Stimulated activated naive CD8-positive, alpha-beta T cell treated with anti-CD3 and anti-CD28 coated beads, Interleukin-15, Interleukin-2, amounts not matched to agents 100 ng/mL and 50 ng/mL, for 24 hours (primary cell): ENCODE measurements at regions not wholly inside any gene's neighbourhood (a gene's known extent, or its start where the extent isn't known, plus 50 kb on each side); places are given as distances from the start of the nearest gene placed in this dataset.
"Not testable (repeated sequence)": the region's sequence is repeated elsewhere in the genome, so short reads cannot be mapped to it uniquely, and the experiment has no call there.

Experiments used
- H3K27ac Mint-ChIP-seq: one replicate; pipeline ENCODE4 v1.8.0; 2021; ENCODE audit warnings: mild to moderate bottlenecking, mixed read lengths
- H3K27me3 Mint-ChIP-seq: one replicate; pipeline ENCODE4 v1.8.0; 2021; ENCODE audit warnings: mixed read lengths
- H3K36me3 Mint-ChIP-seq: one replicate; pipeline ENCODE4 v1.8.0; 2021; ENCODE audit warnings: low read depth, mixed read lengths
- H3K4me1 Mint-ChIP-seq: one replicate; pipeline ENCODE4 v1.8.0; 2021; ENCODE audit warnings: low read depth, mixed read lengths
- H3K4me3 Mint-ChIP-seq: one replicate; pipeline ENCODE4 v1.8.0; 2021; ENCODE audit warnings: mild to moderate bottlenecking, mixed read lengths
- H3K9me3 Mint-ChIP-seq: one replicate; pipeline ENCODE4 v1.8.0; 2021; ENCODE audit warnings: mixed read lengths

DNA sequence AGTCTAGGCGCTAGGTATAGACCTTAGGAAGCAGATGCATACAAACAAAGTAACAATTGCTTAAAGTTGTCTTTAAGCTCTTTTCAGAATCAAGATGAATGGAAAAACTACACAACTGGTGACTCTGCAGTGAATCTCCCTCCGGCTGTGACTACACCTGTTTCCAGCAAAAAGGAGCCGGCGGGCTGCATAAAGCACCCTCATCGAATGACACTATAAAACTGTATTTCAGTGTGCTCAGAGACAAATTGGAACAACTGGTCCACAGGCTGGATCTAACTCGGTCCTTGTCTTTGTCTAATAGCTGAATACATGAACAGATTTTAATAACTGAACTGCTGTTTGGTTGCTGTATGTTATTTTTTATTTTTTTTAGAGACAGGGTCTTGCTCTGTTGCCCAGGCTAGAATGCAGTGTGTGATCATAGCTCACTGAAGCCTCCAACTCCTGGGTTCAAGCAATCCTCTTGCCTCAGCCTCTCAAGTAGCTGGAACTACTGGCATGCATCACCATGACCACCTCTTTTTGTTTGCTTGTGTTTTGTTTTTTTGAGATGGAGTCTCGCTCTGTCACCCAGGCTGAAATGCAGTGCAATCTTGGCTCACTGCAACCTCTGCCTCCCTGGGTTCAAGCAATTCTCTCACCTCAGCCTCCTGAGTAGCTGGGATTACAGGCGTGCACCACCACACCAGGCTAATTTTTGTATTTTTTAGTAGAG is 64.2 kb upstream of the SVIL start:
- Mint-ChIP-seq H3K27me3 (no peaks in the 10 kb centered on the region), H3K36me3 (no peaks in the 10 kb centered on the region), H3K9me3 (no peaks in the 10 kb centered on the region), H3K4me1 (peaks cover 27% of the 10 kb centered on the region), H3K27ac (no peak overlapping the region), H3K4me3 (no peak overlapping the region)

GRCh38 chr10:29696581-29696980 is 61.8 kb upstream of the SVIL start:
- H3K4me3 Mint-ChIP-seq, H3K27ac Mint-ChIP-seq, H3K36me3 Mint-ChIP-seq, H3K27me3 Mint-ChIP-seq, H3K9me3 Mint-ChIP-seq: not testable (repeated sequence)
- peaks cover 12% of the 10 kb centered on the region for H3K4me1 Mint-ChIP-seq

GRCh38 chr10:29694121-29694520 is 59.4 kb upstream of the SVIL start:
- Mint-ChIP-seq H3K27me3 (no peaks in the 10 kb centered on the region), H3K36me3 (no peaks in the 10 kb centered on the region), H3K4me1 (peaks cover 8% of the 10 kb centered on the region), H3K4me3 (no peak overlapping the region), H3K9me3 (no peaks in the 10 kb centered on the region), H3K27ac (no peak overlapping the region)

- Mint-ChIP-seq H3K36me3 (no peaks in the 10 kb centered on the region), H3K27me3 (no peaks in the 10 kb centered on the region)
Observed at GRCh38 chr10:29692121-29692539, 57.4 kb upstream of the SVIL start.

DNA sequence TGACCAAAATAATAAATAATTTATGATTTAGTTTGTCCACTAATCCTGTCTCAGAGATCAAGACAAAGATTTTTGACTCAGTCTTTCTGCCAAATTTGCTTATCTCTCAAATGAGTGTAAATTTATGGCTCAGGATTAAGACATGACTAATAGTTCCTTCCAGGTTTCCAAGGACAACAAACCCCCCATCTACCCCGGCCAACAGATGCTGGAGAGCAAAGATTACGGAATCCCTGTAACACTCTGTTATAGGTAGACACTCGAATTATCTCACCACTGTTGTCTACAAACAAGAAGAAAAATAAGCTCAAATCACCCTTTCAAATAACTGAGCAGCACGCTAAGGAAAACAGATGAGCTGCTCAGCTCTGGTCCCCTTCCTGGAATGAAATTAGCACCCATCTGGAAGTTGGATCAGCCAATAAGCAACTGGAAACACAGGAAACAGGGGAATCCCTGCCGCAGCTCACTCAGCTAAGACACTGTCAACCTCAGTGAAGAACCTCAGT is 56.8 kb upstream of the SVIL start:
- Mint-ChIP-seq H3K27ac (no peak overlapping the region), H3K4me1 (peaks cover 30% of the 10 kb centered on the region), H3K27me3 (no peaks in the 10 kb centered on the region), H3K4me3 (no peak overlapping the region), H3K9me3 (no peaks in the 10 kb centered on the region), H3K36me3 (no peaks in the 10 kb centered on the region)

More at GRCh38 chr10:29692121-29692539, 57.4 kb upstream of the SVIL start:
- Mint-ChIP-seq H3K4me1 (peaks cover 28% of the 10 kb centered on the region), H3K27ac (no peak overlapping the region), H3K4me3 (no peak overlapping the region), H3K9me3 (no peaks in the 10 kb centered on the region)

- Mint-ChIP-seq H3K4me1 (peaks cover 35% of the 10 kb centered on the region), H3K27ac (no peak overlapping the region), H3K4me3 (no peak overlapping the region)
Observed at GRCh38 chr10:29689001-29689400, 54.2 kb upstream of the SVIL start.

GRCh38 chr10:29688230-29688661 is 53.5 kb upstream of the SVIL start:
- H3K27ac Mint-ChIP-seq = no peak overlapping the region
- no peak overlapping the region for H3K4me3 Mint-ChIP-seq
- peaks cover 43% of the 10 kb centered on the region for H3K4me1 Mint-ChIP-seq
- no peaks in the 10 kb centered on the region for H3K27me3 Mint-ChIP-seq
- H3K9me3 Mint-ChIP-seq = no peaks in the 10 kb centered on the region
- H3K36me3 Mint-ChIP-seq = peaks cover 24% of the 10 kb centered on the region

More at GRCh38 chr10:29689001-29689400, 54.2 kb upstream of the SVIL start:
- Mint-ChIP-seq H3K9me3 (no peaks in the 10 kb centered on the region), H3K27me3 (no peaks in the 10 kb centered on the region), H3K36me3 (peaks cover 18% of the 10 kb centered on the region)

- Mint-ChIP-seq H3K4me1 (peaks cover 49% of the 10 kb centered on the region), H3K27ac (no peak overlapping the region), H3K9me3 (no peaks in the 10 kb centered on the region), H3K27me3 (no peaks in the 10 kb centered on the region), H3K36me3 (peaks cover 30% of the 10 kb centered on the region), H3K4me3 (no peak overlapping the region)
Observed at GRCh38 chr10:29687421-29688164, 52.8 kb upstream of the SVIL start.

DNA sequence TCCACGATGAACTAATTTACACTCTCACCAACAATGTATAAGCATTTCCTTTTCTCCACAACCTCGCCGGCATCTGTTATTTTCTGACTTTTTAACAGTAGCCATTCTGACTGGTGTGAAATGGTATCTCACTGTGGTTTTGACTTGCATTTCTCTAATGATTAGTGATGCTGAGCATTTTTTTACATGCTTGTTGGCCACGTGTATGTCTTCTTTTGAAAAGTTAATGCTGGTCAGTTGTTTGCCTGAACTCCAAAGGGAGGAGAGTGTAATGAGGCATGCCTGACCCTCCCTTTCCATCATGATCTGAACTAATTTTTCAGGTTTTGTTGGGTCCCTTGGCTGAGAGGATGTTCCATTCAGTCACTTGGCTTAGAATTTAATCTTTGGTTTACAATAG is 50.7 kb upstream of the SVIL start:
- H3K4me1 Mint-ChIP-seq = peaks cover 69% of the 10 kb centered on the region

More for the DNA sequence above, 50.7 kb upstream of the SVIL start:
- no peak overlapping the region for H3K27ac Mint-ChIP-seq
- H3K27me3 Mint-ChIP-seq = no peaks in the 10 kb centered on the region
- H3K4me3 Mint-ChIP-seq = no peak overlapping the region
- peaks cover 3% of the 10 kb centered on the region for H3K9me3 Mint-ChIP-seq
- peaks cover 30% of the 10 kb centered on the region for H3K36me3 Mint-ChIP-seq
